DOHH2 (cell line): ENCODE measurements at regions not wholly inside any gene's neighbourhood (a gene's known extent, or its start where the extent isn't known, plus 50 kb on each side); places are given as distances from the start of the nearest gene placed in this dataset.

Experiments
- EZH2phosphoT487 ChIP-seq: fragments of 200-600 bp; sonication (generic); IDR thresholded peaks from 2 replicates; pipeline ENCODE4 v1.6.1; 2017; ENCODE audit warnings: borderline replicate concordance, mild to moderate bottlenecking, antibody characterized with exemption, low read length, moderate library complexity, mixed read lengths
- TF ChIP-seq, protein P1 (sequence below): fragments of 200-600 bp; sonication (generic); IDR thresholded peaks from one replicate; pipeline ENCODE4 v1.5.1; 2014; ENCODE audit warnings: antibody characterized with exemption, mild to moderate bottlenecking, low read depth, low read length; ENCODE audit not compliant: poor library complexity, severe bottlenecking

- TF ChIP-seq, protein P1, sequence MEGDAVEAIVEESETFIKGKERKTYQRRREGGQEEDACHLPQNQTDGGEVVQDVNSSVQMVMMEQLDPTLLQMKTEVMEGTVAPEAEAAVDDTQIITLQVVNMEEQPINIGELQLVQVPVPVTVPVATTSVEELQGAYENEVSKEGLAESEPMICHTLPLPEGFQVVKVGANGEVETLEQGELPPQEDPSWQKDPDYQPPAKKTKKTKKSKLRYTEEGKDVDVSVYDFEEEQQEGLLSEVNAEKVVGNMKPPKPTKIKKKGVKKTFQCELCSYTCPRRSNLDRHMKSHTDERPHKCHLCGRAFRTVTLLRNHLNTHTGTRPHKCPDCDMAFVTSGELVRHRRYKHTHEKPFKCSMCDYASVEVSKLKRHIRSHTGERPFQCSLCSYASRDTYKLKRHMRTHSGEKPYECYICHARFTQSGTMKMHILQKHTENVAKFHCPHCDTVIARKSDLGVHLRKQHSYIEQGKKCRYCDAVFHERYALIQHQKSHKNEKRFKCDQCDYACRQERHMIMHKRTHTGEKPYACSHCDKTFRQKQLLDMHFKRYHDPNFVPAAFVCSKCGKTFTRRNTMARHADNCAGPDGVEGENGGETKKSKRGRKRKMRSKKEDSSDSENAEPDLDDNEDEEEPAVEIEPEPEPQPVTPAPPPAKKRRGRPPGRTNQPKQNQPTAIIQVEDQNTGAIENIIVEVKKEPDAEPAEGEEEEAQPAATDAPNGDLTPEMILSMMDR: no peak
- TF ChIP-seq EZH2phosphoT487: no peak
Observed at GRCh38 chr17:79379700-79380445, 231.0 kb downstream of the RBFOX3 start.
